SK-N-SH treated with all-trans-retinoic acid at 6 μM for 48 hours (cell line): ENCODE measurements at regions not wholly inside any gene's neighbourhood (a gene's known extent, or its start where the extent isn't known, plus 50 kb on each side); places are given as distances from the start of the nearest gene placed in this dataset.

Experiments
- ARNTL ChIP-seq: fragments of 450-650 bp; formaldehyde crosslinking; IDR thresholded peaks from 2 replicates; pipeline ENCODE4 v1.5.0; 2020; ENCODE audit warnings: low read depth, mild to moderate bottlenecking, moderate library complexity, borderline replicate concordance
- BACH2 ChIP-seq: fragments of 250-450 bp; sonication (Bioruptor Pico); IDR thresholded peaks from 2 replicates; pipeline ENCODE4 v1.9.0; 2021; ENCODE audit warnings: mild to moderate bottlenecking, borderline replicate concordance
- GLIS3 ChIP-seq: fragments of 250-450 bp; sonication (Bioruptor Pico); IDR thresholded peaks from 2 replicates; pipeline ENCODE4 v1.5.0; 2020; ENCODE audit warnings: mild to moderate bottlenecking, moderate library complexity
- OSR1 ChIP-seq: fragments of 250-450 bp; sonication (Bioruptor Pico); IDR thresholded peaks from 2 replicates; pipeline ENCODE4 v1.8.0; 2022; ENCODE audit warnings: moderate library complexity, mild to moderate bottlenecking, inconsistent platforms
- PATZ1 ChIP-seq: fragments of 250-450 bp; sonication (Bioruptor Pico); IDR thresholded peaks from 2 replicates; pipeline ENCODE4 v1.8.0; 2020; ENCODE audit warnings: mild to moderate bottlenecking, moderate library complexity, borderline replicate concordance
- PPARA ChIP-seq: fragments of 250-450 bp; sonication (Bioruptor Pico); IDR thresholded peaks from 2 replicates; pipeline ENCODE4 v1.5.0; 2020; ENCODE audit warnings: mild to moderate bottlenecking, borderline replicate concordance
- SNAI2 ChIP-seq: fragments of 250-450 bp; sonication (Bioruptor Pico); IDR thresholded peaks from 2 replicates; pipeline ENCODE4 v1.5.0; 2020; ENCODE audit warnings: mild to moderate bottlenecking, moderate library complexity
- TCF4 ChIP-seq: fragments of 250-450 bp; sonication (Bioruptor Pico); IDR thresholded peaks from 2 replicates; pipeline ENCODE4 v1.8.0; 2021; ENCODE audit warnings: mild to moderate bottlenecking, moderate library complexity, borderline replicate concordance
- TOX ChIP-seq: fragments of 250-450 bp; sonication (Bioruptor Pico); IDR thresholded peaks from 2 replicates; pipeline ENCODE4 v1.8.0; 2021; ENCODE audit warnings: mild to moderate bottlenecking, moderate library complexity, borderline replicate concordance
- TSHZ2 ChIP-seq: fragments of 250-450 bp; sonication (Bioruptor Pico); IDR thresholded peaks from 2 replicates; pipeline ENCODE4 v1.5.0; 2020; ENCODE audit warnings: mild to moderate bottlenecking, moderate library complexity
- ZC3H10 ChIP-seq: fragments of 250-450 bp; sonication (Bioruptor Pico); IDR thresholded peaks from 2 replicates; pipeline ENCODE4 v1.5.1; 2021; ENCODE audit warnings: mild to moderate bottlenecking, moderate library complexity
- ZNF565 ChIP-seq: fragments of 450-650 bp; formaldehyde crosslinking; conservative IDR thresholded peaks from 2 replicates; pipeline ENCODE4 v1.5.0; 2020; ENCODE audit warnings: low read depth, mild to moderate bottlenecking, moderate library complexity
- ZNF70 ChIP-seq: fragments of 450-650 bp; formaldehyde crosslinking; IDR thresholded peaks from 2 replicates; pipeline ENCODE4 v1.5.0; 2020; ENCODE audit warnings: mild to moderate bottlenecking, moderate library complexity

GRCh38 chr3:187958432-187959003 lies 195.4 kb upstream of the LPP start:
- TF ChIP-seq ARNTL (CRISPR knock-in tag) (no peak), PPARA (CRISPR knock-in tag) (no peak), BACH2 (no peak), GLIS3 (CRISPR knock-in tag) (no peak), ZNF70 (CRISPR knock-in tag) (no peak), OSR1 (CRISPR knock-in tag) (no peak), SNAI2 (CRISPR knock-in tag) (no peak), PATZ1 (CRISPR knock-in tag) (no peak), TCF4 (CRISPR knock-in tag) (no peak), ZC3H10 (CRISPR knock-in tag) (no peak), TSHZ2 (CRISPR knock-in tag) (no peak), ZNF565 (no peak), TOX (CRISPR knock-in tag) (no peak)
